ENCODE measurements at regions not wholly inside any gene's neighbourhood (a gene's known extent, or its start where the extent isn't known, plus 50 kb on each side); places are given as distances from the start of the nearest gene placed in this dataset.

DNA sequence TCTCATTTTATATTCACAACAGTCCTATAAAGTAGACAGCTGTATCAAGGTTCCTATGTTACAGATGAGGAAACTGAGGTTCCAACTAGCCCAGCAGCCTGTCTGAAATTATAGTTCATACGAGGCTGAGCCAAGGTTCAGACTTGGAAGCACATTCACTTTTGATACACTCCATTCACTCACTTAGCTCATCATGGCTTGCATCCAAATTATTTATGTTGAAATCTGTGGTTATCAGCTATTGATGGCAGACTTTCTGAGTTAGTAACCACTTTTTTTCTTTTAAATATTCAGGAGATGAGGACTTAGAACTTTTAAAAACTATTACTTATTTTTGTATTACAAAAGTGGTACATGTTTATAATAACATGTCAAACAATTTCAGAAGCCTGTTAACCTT, 188.2 kb downstream of the MTX2 start:
- TF ChIP-seq, protein P1, sequence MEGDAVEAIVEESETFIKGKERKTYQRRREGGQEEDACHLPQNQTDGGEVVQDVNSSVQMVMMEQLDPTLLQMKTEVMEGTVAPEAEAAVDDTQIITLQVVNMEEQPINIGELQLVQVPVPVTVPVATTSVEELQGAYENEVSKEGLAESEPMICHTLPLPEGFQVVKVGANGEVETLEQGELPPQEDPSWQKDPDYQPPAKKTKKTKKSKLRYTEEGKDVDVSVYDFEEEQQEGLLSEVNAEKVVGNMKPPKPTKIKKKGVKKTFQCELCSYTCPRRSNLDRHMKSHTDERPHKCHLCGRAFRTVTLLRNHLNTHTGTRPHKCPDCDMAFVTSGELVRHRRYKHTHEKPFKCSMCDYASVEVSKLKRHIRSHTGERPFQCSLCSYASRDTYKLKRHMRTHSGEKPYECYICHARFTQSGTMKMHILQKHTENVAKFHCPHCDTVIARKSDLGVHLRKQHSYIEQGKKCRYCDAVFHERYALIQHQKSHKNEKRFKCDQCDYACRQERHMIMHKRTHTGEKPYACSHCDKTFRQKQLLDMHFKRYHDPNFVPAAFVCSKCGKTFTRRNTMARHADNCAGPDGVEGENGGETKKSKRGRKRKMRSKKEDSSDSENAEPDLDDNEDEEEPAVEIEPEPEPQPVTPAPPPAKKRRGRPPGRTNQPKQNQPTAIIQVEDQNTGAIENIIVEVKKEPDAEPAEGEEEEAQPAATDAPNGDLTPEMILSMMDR (IDR thresholded peaks at IDR 0.05; ENCODE audit: borderline replicate concordance, insufficient read depth, low read depth, low read length), result no peak
- no peak overlapping the region for H3K4me3 ChIP-seq (ENCODE audit: low read depth, low read length)

DNA sequence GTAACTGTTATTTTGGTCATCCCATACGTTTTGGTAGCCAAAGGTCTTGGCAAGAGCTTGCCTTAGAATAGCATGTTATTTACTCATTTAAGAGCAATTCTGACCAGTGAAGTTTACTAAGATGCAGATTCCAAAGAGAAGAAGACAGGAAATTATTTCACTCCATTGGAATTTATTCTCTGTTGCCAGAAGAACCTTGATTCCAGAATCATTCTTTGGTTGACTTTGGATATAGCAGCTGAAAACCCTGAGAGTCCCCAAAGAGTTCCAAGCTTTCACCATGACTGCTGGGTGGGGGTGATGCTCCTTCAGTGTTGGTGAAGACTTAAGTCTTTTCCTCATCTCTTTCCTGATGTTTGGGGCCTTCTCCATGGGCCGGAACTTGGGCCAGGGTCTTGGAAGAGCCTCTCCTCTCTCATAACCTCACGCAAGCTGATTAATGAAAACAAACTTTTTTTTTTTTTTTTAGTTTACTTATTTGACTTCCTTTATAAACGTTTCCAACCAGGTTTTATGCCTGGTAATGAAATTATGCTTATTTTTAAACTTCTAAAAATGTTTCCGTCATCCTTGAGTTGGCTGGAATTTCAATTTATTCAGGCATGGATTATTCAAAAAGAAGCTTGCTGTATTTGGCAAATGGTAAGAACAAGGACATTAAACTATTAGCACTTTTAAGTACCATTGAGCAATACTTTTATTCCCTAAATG, 192.0 kb downstream of the MTX2 start:
- H3K4me3 ChIP-seq (ENCODE audit: low read depth, low read length), result no peak overlapping the region

DNA sequence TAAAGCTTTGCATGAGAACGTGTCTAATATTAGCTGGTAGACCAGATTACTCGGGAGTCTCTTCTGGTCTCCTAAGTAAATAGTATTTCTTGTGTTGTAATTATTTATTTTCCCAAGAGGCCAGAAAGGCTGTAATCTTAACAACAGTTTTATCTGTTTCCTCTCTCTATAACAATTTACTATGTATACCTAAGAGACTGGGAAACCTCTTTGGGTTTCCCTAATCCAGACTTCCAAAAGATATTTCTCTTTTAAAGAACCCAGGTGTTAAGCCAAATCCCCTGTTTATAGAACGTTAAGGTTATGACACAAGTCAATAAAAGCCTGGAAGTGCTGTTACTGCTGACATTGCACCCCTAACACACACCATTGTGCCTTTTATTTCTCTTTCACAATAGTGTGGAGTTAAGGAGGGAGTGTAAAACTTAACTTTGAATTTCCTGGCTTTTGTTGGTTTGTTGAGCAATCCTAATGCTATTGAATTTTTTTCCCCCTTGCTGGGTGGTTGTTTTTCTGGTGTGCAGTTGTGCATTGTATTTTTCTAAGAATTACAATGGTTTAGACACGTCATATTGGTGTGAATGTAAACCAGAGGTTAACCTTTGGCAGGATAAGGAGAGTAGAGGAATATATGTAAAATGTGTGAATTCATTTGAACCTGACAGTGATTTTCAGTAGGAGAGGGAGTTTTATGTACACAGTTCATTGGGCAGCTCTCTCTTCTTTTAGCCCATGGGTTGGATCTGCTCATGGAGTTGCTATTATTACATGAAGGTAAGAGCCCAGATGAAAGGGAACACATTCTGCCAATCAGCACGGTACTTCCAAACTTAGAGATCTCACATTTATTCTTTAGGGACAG, 192.8 kb downstream of the MTX2 start:
- H3K4me3 ChIP-seq (ENCODE audit: low read depth, low read length), result no peak overlapping the region
- TF ChIP-seq, protein P1 (IDR thresholded peaks at IDR 0.05; ENCODE audit: borderline replicate concordance, insufficient read depth, low read depth, low read length), result no peak

More for the DNA sequence above, 192.0 kb downstream of the MTX2 start:
- TF ChIP-seq, protein P1 (IDR thresholded peaks at IDR 0.05; ENCODE audit: borderline replicate concordance, insufficient read depth, low read depth, low read length), result no peak

DNA sequence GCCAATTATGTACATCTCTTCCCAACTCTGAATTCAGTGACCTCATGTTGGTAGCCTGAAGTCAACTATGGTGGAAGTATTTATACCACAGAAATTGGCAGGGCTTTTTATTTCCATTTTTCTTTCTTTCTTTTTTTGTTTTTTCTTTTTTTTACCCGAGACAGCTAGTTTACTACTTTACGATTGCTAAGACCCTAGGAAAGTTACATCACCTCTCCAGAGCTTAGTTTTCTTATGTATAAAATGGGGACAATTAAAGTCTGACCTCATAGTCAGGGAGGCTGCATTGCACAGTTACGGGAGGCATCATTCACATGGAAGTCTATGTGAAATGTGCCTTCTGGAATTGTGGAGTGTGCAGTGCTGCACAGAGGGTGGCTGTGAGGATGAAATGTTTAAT, 194.3 kb downstream of the MTX2 start:
- TF ChIP-seq, protein P1 (IDR thresholded peaks at IDR 0.05; ENCODE audit: borderline replicate concordance, insufficient read depth, low read depth, low read length), result no peak
- no peak overlapping the region for H3K4me3 ChIP-seq (ENCODE audit: low read depth, low read length)

DNA sequence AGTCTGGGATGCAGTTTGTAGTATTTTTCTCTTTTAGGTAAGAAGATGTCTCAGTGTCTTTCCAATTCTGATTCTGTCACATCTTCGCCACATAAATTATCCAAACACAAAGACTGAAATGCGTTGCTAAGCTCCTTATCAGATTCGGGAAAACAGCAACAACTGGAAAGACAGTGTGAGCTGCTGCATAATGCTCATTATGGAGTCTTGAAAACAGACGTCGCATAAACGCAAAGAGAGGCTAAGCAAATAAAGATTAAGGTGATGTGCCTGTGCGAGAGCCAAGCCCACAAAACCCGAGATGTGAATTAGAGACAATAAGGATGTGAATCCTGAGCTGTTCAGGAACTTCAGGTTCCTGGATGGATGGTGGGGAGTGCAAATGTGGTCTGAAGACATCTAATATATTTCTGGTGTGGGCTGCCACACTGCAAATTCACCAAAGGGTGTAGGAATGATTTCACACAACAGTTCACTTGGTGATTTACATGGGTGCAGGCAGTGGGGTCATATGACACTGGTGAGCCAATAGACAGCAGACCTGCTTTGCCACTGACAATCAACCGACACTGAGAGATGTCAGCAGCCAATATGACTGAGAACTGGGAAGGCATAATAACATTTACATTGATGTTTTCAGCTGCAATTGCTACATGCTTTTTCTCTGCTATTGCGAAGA, 195.8 kb downstream of the MTX2 start:
- no peak overlapping the region for H3K4me3 ChIP-seq (ENCODE audit: low read depth, low read length)
- TF ChIP-seq, protein P1 (IDR thresholded peaks at IDR 0.05; ENCODE audit: borderline replicate concordance, insufficient read depth, low read depth, low read length), result no peak

DNA sequence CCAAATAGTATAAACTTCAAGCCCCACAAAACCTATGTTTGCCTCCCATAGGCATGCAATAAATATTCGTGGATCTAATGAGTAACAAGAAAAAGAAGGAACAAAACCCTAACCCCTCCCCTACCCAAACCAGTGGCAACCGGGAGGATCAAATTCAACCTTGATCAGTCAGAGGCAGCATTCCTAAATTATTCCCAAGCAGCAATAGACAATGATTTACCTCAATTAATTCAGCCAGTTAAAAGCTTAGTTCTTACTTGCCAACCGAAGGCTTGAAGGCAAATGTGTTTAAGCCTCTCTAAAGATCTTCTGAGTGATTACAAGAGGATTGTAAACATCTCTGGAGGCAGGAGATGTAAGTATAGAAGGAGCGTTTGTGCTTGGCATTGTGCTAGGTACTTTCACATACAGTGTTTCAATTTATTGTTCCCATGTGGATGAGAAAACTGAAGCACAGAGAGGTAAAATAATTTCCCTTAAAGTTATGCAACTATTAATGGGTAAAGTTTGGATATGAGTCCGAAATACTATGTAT, 197.7 kb downstream of the MTX2 start:
- H3K4me3 ChIP-seq (ENCODE audit: low read depth, low read length), result no peak overlapping the region
- TF ChIP-seq, protein P1 (IDR thresholded peaks at IDR 0.05; ENCODE audit: borderline replicate concordance, insufficient read depth, low read depth, low read length), result no peak

Data from GM12875 (cell line).